H9 (cell line): ENCODE measurements at regions not wholly inside any gene's neighbourhood (a gene's known extent, or its start where the extent isn't known, plus 50 kb on each side); places are given as distances from the start of the nearest gene placed in this dataset.

Experiments
- DNase-seq: peaks from one replicate; pipeline ENCODE4 v3.0.0-alpha.2; 2017
- H2AFZ ChIP-seq: one replicate; pipeline ENCODE4 v1.6.1; 2013; ENCODE audit warnings: mild to moderate bottlenecking, low read length, control low read depth, moderate library complexity
- H2AK5ac ChIP-seq: 2 replicates; pipeline ENCODE4 v1.6.1; 2013; ENCODE audit warnings: low read length, control low read depth, mixed read lengths; ENCODE audit not compliant: insufficient read length
- H2BK120ac ChIP-seq: one replicate; pipeline ENCODE4 v1.6.1; 2013; ENCODE audit warnings: low read depth, mild to moderate bottlenecking, low read length, control low read depth, inconsistent platforms; ENCODE audit not compliant: poor library complexity, severe bottlenecking
- H2BK12ac ChIP-seq: 2 replicates; pipeline ENCODE4 v1.6.1; 2013; ENCODE audit warnings: low read length, control low read depth, mixed read lengths, low read depth; ENCODE audit not compliant: insufficient read length
- H2BK15ac ChIP-seq: 2 replicates; pipeline ENCODE4 v1.6.1; 2013; ENCODE audit warnings: low read depth, low read length, control low read depth
- H2BK20ac ChIP-seq: one replicate; pipeline ENCODE4 v1.6.1; 2013; ENCODE audit warnings: low read depth, mild to moderate bottlenecking, low read length, control low read depth, inconsistent platforms; ENCODE audit not compliant: poor library complexity, severe bottlenecking
- H2BK5ac ChIP-seq: 2 replicates; pipeline ENCODE4 v1.6.1; 2013; ENCODE audit warnings: low read length, control low read depth, mixed read lengths; ENCODE audit not compliant: insufficient read length
- H3K14ac ChIP-seq: 2 replicates; pipeline ENCODE4 v1.6.1; 2013; ENCODE audit warnings: low read length, control low read depth; ENCODE audit not compliant: insufficient read depth
- H3K18ac ChIP-seq: 2 replicates; pipeline ENCODE4 v1.6.1; 2013; ENCODE audit warnings: low read depth, mild to moderate bottlenecking, mixed read lengths, low read length, control low read depth; ENCODE audit not compliant: insufficient read length
- H3K23ac ChIP-seq: 2 replicates; pipeline ENCODE4 v1.6.1; 2013; ENCODE audit warnings: low read length, control low read depth, mixed read lengths, low read depth; ENCODE audit not compliant: insufficient read length
- H3K23me2 ChIP-seq: 2 replicates; pipeline ENCODE4 v1.6.1; 2013; ENCODE audit warnings: low read depth, mild to moderate bottlenecking, mixed read lengths, low read length, control low read depth; ENCODE audit not compliant: insufficient read length, poor library complexity, severe bottlenecking
- H3K27ac ChIP-seq: 2 replicates; pipeline ENCODE4 v1.5.1; 2013; ENCODE audit warnings: low read length, control low read depth, mixed read lengths, low read depth; ENCODE audit not compliant: insufficient read length
- H3K27me3 ChIP-seq: 2 replicates; pipeline ENCODE4 v1.6.1; 2013; ENCODE audit warnings: low read length, control low read depth, inconsistent platforms; ENCODE audit not compliant: insufficient read depth
- H3K4ac ChIP-seq: 2 replicates; pipeline ENCODE4 v1.6.1; 2013; ENCODE audit warnings: low read depth, mild to moderate bottlenecking, control low read depth, inconsistent platforms, low read length, moderate library complexity
- H3K4me1 ChIP-seq: 2 replicates; pipeline ENCODE4 v1.6.1; 2013; ENCODE audit warnings: low read length, control low read depth, inconsistent platforms; ENCODE audit not compliant: insufficient read depth
- H3K4me2 ChIP-seq: 2 replicates; pipeline ENCODE4 v1.6.1; 2013; ENCODE audit warnings: low read length, control low read depth, mixed read lengths; ENCODE audit not compliant: insufficient read length, insufficient read depth
- H3K56ac ChIP-seq: 2 replicates; pipeline ENCODE4 v1.6.1; 2013; ENCODE audit warnings: low read depth, mild to moderate bottlenecking, mixed read lengths, low read length, control low read depth; ENCODE audit not compliant: insufficient read length
- H3K79me1 ChIP-seq: 2 replicates; pipeline ENCODE4 v1.6.1; 2013; ENCODE audit warnings: low read depth, mild to moderate bottlenecking, moderate library complexity, low read length, control low read depth, inconsistent platforms; ENCODE audit not compliant: insufficient read depth, poor library complexity, severe bottlenecking
- H3K79me2 ChIP-seq: 2 replicates; pipeline ENCODE4 v1.6.1; 2013; ENCODE audit warnings: low read length, control low read depth, inconsistent platforms; ENCODE audit not compliant: insufficient read depth
- H3K9ac ChIP-seq: 2 replicates; pipeline ENCODE4 v1.6.1; 2013; ENCODE audit warnings: low read length, control low read depth, mixed read lengths; ENCODE audit not compliant: insufficient read length; ENCODE audit errors: extremely low read depth
- H3K9me3 ChIP-seq: one replicate; pipeline ENCODE4 v1.6.1; 2013; ENCODE audit warnings: low read depth, low read length, inconsistent platforms; ENCODE audit not compliant: control insufficient read depth
- H3T11ph ChIP-seq: one replicate; pipeline ENCODE4 v1.6.1; 2013; ENCODE audit warnings: mild to moderate bottlenecking, low read length, control low read depth, inconsistent platforms
- H4K20me1 ChIP-seq: one replicate; pipeline ENCODE4 v1.6.1; 2013; ENCODE audit not compliant: control insufficient read depth, insufficient read length, insufficient read depth
- H4K5ac ChIP-seq: 2 replicates; pipeline ENCODE4 v1.6.1; 2013; ENCODE audit warnings: low read depth, mild to moderate bottlenecking, mixed read lengths, low read length, control low read depth; ENCODE audit not compliant: insufficient read length
- H4K8ac ChIP-seq: replicated peaks from 2 replicates; pipeline ENCODE4 v1.6.1; 2013; ENCODE audit warnings: low read length, control low read depth, mixed read lengths, low read depth; ENCODE audit not compliant: insufficient read length
- H4K91ac ChIP-seq: 2 replicates; pipeline ENCODE4 v1.6.1; 2013; ENCODE audit warnings: low read depth, mild to moderate bottlenecking, moderate library complexity, mixed read lengths, low read length, control low read depth; ENCODE audit not compliant: insufficient read length
- H3K27ac Mint-ChIP-seq, 3 experiments: 2 replicates in 2 of 3; 3 replicates in 1 of 3; pipeline ENCODE4 v1.8.0; 2020 to 2021; ENCODE audit warnings: mixed read lengths in 3 of 3, mild to moderate bottlenecking in 1 of 3, moderate library complexity in 1 of 3
- H3K27me3 Mint-ChIP-seq: 2 replicates; pipeline ENCODE4 v1.8.0; 2021; ENCODE audit warnings: low read depth, mild to moderate bottlenecking, moderate library complexity, mixed read lengths
- H3K36me3 Mint-ChIP-seq, 3 experiments: 2 replicates in 2 of 3; 3 replicates in 1 of 3; pipeline ENCODE4 v1.8.0; 2020 to 2021; ENCODE audit warnings: low read depth in 3 of 3, mixed read lengths in 3 of 3; ENCODE audit not compliant: insufficient read depth in 1 of 3
- H3K4me1 Mint-ChIP-seq, 2 experiments: 2 replicates each; pipeline ENCODE4 v1.8.0; 2020; ENCODE audit warnings: mixed read lengths in 2 of 2
- H3K4me3 Mint-ChIP-seq, 2 experiments: 2 replicates in 1 of 2; 3 replicates in 1 of 2; pipeline ENCODE4 v1.8.0; 2020 to 2021; ENCODE audit warnings: mild to moderate bottlenecking in 2 of 2, mixed read lengths in 2 of 2, moderate library complexity in 1 of 2
- H3K9me3 Mint-ChIP-seq, 2 experiments: 2 replicates in 1 of 2; 3 replicates in 1 of 2; pipeline ENCODE4 v1.8.0; 2020; ENCODE audit warnings: mild to moderate bottlenecking in 2 of 2, mixed read lengths in 2 of 2, moderate library complexity in 1 of 2
- WGBS: extraction: QIAGEN DNeasy Blood & Tissue Kit; methylation state at CpG from one replicate; pipeline ENCODE4 v1.1.7; 2013; ENCODE audit warnings: missing lambda C conversion rate, low lambda C conversion rate, mixed read lengths; ENCODE audit not compliant: insufficient read length; ENCODE audit errors: extremely low coverage; 5-methylcytosine and 5-hydroxymethylcytosine counted together
- TF ChIP-seq, protein P1 (sequence below): fragments of 200-600 bp; sonication (generic); conservative IDR thresholded peaks from 3 replicates; pipeline ENCODE4 v1.8.0; 2021; ENCODE audit warnings: antibody characterized with exemption, mild to moderate bottlenecking

DNA sequence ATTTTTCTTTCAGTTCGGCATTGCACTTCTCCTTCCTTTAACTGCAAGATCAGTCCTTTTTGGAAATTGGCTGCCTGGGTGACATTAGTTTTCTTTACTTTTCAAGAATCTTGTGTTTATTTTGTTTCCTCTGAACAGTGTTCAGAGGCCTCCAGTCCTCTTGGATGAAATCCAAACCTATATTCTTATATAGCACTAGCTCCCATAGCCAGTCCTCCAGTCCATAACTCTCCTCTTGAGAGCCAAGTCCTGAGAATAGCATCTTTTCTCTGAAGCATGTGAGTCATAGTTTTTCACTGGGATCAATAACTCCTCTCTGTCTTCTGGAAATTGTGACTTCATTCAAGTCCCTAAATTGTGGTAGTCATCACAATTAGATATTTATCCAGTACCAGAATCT lies 357.5 kb downstream of the RAPGEF2 start:
- no peaks in the 10 kb centered on the region for H3K36me3 Mint-ChIP-seq
- Histone ChIP-seq H3K4me2 (no peak overlapping the region), H4K8ac (no peak overlapping the region), H3K27ac (no peak overlapping the region), H2BK12ac (no peak overlapping the region), H2BK5ac (no peak overlapping the region), H3K14ac (no peak overlapping the region), H3K9me3 (no peaks in the 10 kb centered on the region), H4K20me1 (no peaks in the 10 kb centered on the region), H3K9ac (no peak overlapping the region), H2BK120ac (no peak overlapping the region), H2BK15ac (no peak overlapping the region), H3K79me1 (no peaks in the 10 kb centered on the region), H2AK5ac (no peak overlapping the region), H2AFZ (no peak overlapping the region), H3K23ac (no peak overlapping the region), H2BK20ac (no peak overlapping the region), H4K91ac (no peak overlapping the region), H3K18ac (no peak overlapping the region), H3T11ph (no peak overlapping the region), H3K23me2 (no peaks in the 10 kb centered on the region), H4K5ac (no peak overlapping the region), H3K27me3 (no peaks in the 10 kb centered on the region), H3K79me2 (no peaks in the 10 kb centered on the region), H3K56ac (no peak overlapping the region), H3K4me1 (no peaks in the 10 kb centered on the region), H3K4ac (no peak overlapping the region)
- H3K27me3 Mint-ChIP-seq: no peaks in the 10 kb centered on the region
- no peak overlapping the region for H3K4me3 Mint-ChIP-seq
- peaks cover 0 to 3% of the 10 kb centered on the region in 2 experiments; a peak in 2 of 4 replicates for H3K4me1 Mint-ChIP-seq
- no peak overlapping the region for H3K27ac Mint-ChIP-seq
- TF ChIP-seq, protein P1, sequence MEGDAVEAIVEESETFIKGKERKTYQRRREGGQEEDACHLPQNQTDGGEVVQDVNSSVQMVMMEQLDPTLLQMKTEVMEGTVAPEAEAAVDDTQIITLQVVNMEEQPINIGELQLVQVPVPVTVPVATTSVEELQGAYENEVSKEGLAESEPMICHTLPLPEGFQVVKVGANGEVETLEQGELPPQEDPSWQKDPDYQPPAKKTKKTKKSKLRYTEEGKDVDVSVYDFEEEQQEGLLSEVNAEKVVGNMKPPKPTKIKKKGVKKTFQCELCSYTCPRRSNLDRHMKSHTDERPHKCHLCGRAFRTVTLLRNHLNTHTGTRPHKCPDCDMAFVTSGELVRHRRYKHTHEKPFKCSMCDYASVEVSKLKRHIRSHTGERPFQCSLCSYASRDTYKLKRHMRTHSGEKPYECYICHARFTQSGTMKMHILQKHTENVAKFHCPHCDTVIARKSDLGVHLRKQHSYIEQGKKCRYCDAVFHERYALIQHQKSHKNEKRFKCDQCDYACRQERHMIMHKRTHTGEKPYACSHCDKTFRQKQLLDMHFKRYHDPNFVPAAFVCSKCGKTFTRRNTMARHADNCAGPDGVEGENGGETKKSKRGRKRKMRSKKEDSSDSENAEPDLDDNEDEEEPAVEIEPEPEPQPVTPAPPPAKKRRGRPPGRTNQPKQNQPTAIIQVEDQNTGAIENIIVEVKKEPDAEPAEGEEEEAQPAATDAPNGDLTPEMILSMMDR: no peak
- H3K9me3 Mint-ChIP-seq: no peaks in the 10 kb centered on the region
- WGBS: no CpG with 5 or more reads among the region's 1 CpG
- no peak for DNase-seq
